Hematopoietic multipotent progenitor cell treated with erythropoietin and hydrocortisone succinate and interleukin-3 and kit ligand, for 4 days (in vitro differentiated cells): ENCODE measurements at regions not wholly inside any gene's neighbourhood (a gene's known extent, or its start where the extent isn't known, plus 50 kb on each side); places are given as distances from the start of the nearest gene placed in this dataset.
A peak's percentile ranks its signal among the peaks of the same experiment; 100 is the strongest.
"Not testable (repeated sequence)": the region's sequence is repeated elsewhere in the genome, so short reads cannot be mapped to it uniquely, and the experiment has no call there.

Experiments used
- DNase-seq: peaks from one replicate; pipeline ENCODE4 v3.0.0-alpha.2; 2015

DNA sequence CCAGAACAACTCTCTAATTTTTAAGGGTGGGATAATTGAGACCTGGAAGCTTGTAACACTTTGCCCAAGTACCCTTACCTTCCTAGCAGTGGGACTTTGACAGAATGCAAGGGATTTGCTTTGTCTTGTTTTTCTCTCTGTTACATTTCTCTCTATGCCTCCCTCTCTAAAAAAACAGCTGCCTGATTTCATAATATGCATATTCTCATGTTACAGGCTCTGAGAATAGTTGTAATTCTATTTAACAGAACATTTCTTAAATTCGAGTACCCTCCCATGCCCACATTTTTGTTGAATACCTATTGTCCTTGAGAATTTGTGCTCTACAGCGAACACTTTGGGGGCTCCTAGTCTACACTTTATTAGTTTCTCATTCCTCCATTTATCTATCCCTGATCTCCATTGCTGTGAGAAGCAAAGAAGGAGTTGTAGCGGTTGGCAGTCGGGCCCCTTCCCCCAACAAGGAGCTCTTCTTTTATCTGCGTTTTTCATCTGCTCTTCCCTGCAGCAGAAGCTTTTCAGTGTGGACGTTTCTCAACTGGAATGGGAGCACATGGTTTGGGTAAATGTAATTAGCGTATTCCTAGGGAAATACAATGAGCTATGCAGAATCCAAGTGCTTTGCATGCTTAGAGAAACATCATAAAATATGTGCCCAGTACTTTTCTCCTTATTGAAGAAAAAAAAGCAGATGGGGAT, 117.7 kb upstream of the CCDC90B start:
- DNase-seq = no peak

DNA sequence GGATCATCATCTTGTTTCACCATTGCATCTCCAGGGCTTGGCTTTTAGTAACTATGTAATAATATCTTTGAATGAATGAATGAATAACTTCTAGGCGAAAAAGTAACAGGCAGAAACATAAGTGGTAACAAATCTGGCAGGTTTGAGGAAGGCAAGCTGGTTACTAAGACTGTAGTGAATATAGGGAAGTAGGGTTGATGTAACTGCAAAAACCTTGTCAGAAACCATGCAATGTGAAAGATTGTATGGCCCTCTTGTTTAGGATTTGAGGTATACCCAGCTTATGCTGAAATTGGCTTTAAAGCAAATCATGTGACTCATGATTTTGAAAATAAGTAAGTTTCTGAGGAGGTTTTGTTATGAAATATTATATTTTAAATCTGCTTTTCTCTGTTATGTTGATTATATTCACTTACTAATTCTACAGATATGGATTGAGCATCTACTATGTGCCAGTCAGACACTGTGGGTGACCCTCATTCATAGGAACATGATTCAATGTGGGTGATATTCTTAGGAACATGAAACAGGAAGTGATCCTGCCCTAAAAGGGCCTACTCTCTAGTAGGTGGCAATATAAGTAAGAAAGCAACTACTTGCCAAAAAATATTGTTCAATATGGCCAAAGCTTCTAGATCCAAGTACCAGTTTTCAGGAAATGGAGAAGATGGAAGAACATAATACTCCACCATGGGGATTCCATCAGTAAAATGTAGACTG, 115.5 kb upstream of the CCDC90B start:
- no peak for DNase-seq

DNA sequence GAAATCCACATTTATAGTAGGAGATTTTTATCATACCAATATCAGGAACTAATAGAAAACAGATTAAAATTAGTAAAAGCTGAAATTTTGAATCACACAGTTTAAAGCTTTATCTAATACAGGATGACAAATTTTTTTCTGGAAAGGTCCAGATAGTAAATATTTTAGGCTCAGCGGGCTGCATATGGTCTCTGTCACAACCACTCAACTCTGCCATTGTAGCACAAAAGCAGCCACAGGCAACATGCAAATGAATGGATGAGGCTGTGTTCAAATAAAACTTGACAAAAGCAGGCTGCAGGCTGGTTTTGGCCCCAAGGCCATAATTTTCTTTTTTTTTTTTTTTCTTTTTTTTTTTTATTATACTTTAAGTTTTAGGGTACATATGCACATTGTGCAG, 108.2 kb upstream of the CCDC90B start:
- no peak for DNase-seq

DNA sequence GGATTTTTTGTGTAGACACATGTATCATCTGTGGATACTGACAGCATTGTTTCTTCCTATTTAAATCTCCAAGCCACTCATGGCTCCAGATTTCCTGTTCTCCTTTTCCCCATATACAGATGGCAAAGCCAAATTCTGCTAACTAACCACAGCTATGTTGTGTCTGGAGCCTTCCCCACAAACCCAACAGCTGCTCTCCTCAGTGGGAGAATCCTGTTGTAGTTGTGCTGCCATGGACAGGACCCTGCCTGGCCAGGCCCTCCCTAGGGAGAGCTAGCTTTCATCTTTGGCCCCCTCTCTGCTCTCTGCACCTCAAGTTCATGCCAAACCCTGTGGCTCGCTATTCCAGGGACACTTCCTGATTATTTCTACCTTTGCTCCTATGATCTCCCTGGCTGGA, 106.4 kb upstream of the CCDC90B start:
- no peak for DNase-seq

DNA sequence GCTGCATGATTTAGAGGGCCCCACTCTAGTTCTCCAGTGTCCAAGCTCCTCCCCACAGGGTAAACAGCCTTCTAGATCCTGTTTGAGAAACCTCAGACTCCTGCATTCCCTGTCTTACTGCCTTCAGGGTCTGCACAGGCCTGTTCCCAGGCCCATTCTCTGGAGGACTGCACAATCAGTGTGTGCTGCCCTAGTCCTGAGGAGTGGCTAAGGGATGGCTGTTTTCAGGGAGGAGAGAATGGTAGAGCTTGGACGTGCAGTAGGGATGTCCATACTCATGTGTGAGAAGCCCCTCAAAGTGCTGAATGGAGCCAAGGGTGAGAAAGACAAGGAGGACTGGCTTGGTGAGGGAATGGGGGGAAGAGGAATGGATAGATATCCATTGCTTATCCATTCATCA, 103.8 kb upstream of the CCDC90B start:
- DNase-seq = no peak

DNA sequence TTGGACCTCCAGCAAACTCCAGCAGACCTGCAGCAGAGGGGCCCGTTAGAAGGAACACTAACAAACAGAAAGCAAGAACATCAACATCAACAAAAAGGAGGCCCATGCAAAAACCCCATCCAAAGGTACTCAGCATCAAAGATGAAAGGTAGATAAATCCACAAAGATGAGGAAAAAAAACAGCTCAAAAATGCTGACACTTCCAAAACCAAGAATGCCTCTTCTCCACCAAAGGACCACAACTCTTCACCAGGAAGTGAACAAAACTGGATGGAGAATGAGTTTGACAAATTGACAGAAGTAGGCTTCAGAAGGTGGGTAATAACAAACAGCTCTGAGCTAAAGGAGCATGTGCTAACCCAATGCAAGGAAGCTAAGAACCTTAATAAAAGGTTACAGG, 97.7 kb upstream of the CCDC90B start:
- DNase-seq = not testable (repeated sequence)

DNA sequence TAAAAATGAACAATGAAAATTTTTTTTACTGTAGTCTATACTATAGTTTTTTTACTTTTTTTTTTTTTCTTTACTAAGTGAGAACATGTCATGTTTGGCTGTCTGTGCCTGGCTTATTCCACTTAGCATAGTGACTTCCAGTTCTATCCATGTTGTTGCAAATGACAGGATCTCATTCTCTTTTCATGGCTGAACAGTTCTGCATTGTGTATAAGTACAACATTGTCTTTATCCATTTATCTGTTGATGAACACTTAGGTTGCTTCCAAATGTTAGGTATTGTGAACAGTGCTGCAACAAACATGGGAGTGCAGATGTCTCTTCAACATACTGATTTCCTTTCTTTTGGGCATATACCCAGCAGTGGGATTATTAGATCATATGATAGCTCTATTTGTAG, 88.1 kb upstream of the CCDC90B start:
- no peak for DNase-seq

DNA sequence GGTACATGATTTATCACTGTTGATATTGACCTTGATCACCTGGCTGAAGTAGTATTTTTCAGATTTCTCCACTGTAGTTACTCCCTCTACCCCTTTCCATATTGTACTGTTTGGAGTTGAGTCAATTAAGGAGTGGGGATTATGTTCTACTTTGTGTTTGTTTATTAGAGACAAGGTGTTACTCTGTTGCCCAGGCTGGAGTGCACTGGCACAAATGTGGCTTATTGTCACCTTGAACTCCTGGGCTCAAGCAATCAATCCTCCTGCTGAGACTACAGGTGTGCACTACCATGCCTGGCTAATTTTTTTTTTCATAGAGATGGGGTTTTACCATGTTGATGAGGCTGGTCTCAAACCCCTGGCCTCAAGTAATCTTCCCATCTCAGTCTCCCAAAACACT, 85.3 kb upstream of the CCDC90B start:
- no peak for DNase-seq

DNA sequence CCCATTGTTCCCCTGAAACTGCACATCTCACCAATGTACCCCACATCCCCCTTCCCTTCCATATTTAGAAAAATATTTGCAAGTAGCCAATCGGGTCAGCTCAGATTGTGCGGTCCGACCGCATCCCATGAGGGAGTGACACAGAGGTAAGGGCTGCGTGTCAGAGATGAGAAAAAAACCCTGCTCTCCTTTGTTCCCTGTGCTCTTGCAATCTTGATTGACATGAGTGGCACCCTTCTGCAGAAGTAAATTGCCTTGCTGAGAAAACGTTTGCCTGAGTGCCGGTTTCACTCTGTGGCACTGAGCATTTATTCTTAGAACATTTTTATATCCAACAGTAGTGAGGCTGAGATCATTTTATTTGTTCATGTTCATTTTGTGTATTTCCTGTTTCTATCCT, 81.6 kb upstream of the CCDC90B start:
- no peak for DNase-seq

DNA sequence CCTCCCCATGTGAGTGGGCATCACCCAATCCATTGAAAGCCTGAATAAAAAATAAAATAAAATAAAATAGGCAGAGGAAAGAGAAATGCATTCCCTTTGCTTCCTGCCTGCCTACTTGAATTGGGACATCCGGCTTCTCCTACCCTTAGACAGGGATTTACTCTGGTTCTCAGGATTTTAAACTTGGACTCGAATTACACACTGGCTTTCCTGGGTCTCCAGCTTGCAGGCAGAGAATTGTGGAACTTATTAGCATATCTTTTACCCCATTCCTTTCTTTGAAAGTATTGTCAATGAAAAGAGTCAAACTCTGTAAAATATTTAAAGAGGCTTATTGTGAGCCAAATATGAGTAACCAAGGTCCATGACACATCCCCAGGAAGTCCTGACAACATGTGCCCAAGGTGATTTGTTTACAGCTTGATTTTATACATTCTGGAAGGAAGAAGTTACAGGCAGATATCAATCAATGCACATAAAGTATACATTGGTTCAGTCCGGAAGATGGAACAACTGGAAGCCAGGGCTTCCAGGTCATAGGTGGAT, 78.4 kb upstream of the CCDC90B start:
- no peak for DNase-seq

DNA sequence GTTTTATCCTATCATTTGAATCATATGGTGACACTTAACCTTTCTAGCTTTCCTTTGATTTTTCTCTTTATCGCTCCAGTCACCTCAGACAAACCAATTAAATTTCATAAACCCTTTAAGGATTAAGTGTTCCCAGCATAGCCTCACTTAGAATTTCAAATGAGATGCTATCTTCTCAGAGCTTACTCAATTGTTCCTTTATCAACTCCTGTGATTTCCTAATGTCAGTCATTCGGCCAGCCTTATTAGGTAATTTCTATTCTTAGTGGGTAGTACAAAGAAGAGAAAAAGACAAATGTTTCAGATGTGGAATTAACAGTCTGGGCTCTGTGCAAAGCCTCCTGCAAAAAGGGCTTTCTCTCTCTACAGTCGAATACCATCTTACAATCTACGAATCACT, 77.1 kb upstream of the CCDC90B start:
- DNase-seq = peak; percentile 1

DNA sequence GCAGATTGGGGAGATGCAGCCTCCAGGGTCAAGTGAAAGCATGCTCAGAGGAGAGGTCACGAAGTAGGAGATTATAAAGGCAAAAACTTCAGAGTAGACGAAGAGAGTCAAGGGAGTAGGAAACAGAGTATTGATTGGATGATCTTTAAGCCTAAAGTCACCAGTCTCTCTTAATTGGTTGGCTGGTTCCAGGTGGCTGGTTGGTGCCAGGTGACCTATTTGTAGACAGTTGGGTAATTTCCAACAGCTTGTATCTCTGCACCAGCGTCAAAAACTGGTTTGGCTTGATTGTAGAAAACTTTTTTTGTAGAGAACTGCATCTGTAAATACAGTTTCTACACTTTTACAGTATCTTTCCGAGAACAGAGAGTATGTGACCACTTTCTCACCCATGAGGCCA, 75.7 kb upstream of the CCDC90B start:
- DNase-seq = no peak

DNA sequence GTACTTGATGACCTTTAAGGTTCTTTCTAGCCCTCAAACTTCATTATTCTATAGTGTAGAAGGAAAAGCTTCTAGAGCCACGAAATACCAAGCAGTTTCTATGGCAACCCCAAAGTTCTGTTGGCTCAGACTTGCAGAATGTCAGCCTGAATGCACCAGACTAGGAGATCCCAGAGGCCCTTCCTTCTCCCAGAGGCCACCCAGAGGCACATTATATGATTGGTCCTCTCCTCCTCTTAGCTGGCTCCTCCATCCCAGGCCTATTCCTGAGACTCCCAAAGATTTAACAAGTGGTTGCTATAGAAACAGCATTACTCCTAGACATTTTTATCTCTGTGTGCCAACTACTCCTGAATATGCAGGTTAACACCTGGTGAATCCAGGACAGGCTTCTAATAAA, 69.2 kb upstream of the CCDC90B start:
- DNase-seq = no peak

DNA sequence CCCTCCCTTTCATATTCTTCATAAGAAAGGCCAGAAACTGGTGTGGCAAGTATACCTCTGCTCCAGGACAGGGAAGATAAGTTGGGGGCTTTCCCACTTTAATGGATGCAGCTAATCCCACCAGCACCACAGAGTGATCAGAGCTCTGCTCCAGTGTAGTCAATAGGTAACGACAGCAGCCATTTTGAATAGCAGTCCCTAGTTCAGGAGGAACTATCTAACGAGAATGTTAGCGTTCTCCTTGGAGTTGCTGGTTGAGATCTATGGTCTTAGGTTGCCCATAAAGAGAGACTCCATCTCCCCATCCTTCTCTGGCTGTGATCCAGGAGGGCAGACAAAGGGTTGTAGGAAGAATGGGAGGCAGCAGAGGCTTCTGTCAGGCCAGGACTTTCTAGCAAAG, 64.0 kb upstream of the CCDC90B start:
- no peak for DNase-seq

DNA sequence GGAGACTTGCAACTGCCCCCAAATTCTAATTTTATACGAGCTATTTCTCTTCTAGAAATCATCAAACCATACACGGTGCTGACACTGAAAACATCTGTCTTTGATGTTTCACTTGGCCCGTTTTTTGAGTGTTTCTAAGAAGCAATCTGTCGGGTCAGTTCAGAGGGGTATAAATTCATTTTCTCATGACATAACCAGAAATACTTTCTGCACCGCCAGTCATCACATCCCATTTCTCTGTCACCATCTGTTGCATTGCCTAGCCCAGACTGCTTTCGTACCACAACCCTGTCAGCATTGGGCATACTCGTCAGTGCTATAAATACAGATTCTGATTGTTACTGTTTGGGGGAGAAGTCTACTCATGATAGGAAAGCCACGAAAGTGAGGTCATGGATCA, 63.1 kb upstream of the CCDC90B start:
- no peak for DNase-seq

DNA sequence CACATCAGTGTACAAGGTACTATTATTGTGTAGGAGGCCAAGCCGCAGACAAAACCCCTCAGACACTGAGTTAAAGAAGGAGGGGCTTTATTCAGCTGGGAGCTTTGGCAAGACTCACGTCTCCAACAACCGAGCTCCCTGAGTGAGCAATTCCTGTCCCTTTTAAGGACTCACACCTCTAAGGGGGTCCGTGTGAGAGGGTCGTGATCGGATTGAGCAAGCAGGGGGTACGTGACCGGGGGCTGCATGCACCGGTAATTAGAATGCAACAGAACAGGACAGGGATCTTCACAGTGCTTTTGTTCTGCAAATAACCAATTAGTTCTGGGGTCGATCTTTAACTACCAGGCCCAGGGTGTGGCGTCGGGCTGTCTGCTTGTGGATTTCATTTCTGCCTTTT, 60.5 kb upstream of the CCDC90B start:
- not testable (repeated sequence) for DNase-seq

DNA sequence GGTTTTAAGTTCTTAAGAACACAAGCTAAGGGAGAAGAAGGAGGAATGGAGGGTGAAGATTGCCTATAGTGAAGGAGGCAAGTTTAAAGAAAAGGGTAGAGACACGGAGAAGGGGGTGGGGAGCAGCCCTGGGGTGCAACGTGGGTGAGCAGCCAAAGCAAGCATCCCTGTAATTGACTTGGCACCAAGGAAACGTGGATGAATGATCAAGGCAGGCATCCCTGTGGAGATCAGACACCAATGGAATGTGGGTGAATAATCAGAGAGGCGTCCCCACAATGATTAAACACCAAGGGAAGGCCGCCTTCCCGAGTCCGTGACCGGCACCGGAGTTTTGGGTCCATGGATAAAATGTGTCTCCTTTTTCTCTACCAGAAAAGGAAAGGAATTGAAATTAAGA, 58.4 kb upstream of the CCDC90B start:
- DNase-seq = not testable (repeated sequence)

DNA sequence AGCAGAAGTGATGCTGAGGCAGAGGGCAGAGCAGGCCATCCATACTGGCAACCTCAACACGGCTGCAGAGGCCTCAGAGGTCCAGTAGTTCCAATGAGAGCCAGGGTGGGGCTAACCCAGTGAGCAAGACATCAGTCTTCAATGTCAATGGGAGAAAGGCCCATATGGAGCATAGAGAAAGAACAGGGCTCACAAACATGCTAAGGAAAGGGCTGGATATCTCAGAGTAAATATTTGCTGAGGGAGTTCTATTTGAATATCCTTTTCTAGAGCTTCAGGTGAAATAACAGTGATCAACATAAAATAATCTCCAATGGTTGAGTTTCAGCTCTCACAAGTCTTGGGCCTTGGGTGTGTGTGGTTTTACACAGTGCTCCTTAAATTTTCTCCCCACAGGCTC, 50.8 kb upstream of the CCDC90B start:
- no peak for DNase-seq
